ENCODE measurements at regions not wholly inside any gene's neighbourhood (a gene's known extent, or its start where the extent isn't known, plus 50 kb on each side); places are given as distances from the start of the nearest gene placed in this dataset.

GRCh38 chr5:167892352-167893115, 398.9 kb upstream of the WWC1 start:
- Mint-ChIP-seq H3K27ac (ENCODE audit: unreplicated experiment) (no peak overlapping the region), H3K4me1 (ENCODE audit: low read depth) (peaks cover 3% of the 10 kb centered on the region), H3K36me3 (ENCODE audit: low read depth) (no peaks in the 10 kb centered on the region), H3K27me3 (ENCODE audit: low read depth) (peaks cover 8% of the 10 kb centered on the region), H3K4me3 (ENCODE audit: unreplicated experiment) (no peak overlapping the region), H3K9me3 (ENCODE audit: low read depth) (no peaks in the 10 kb centered on the region)
- DNase-seq (ENCODE audit: low spot score), result no peak
- TF ChIP-seq CTCF (IDR thresholded peaks at IDR 0.05), result no peak

- no peaks in the 10 kb centered on the region for H3K9me3 Mint-ChIP-seq (ENCODE audit: low read depth)
- H3K36me3 Mint-ChIP-seq (ENCODE audit: low read depth), result no peaks in the 10 kb centered on the region
- no peak overlapping the region for H3K27ac Mint-ChIP-seq (ENCODE audit: unreplicated experiment)
- no peak for DNase-seq (ENCODE audit: low spot score)
- peaks cover 8% of the 10 kb centered on the region for H3K27me3 Mint-ChIP-seq (ENCODE audit: low read depth)
- H3K4me3 Mint-ChIP-seq (ENCODE audit: unreplicated experiment), result no peak overlapping the region
- H3K4me1 Mint-ChIP-seq (ENCODE audit: low read depth), result peaks cover 3% of the 10 kb centered on the region
- TF ChIP-seq CTCF (IDR thresholded peaks at IDR 0.05), result no peak
These were observed 398.2 kb upstream of the WWC1 start for GRCh38 chr5:167893271-167893670.

- H3K27ac Mint-ChIP-seq (ENCODE audit: unreplicated experiment), result no peak overlapping the region
- DNase-seq (ENCODE audit: low spot score), result no peak
- peaks cover 4% of the 10 kb centered on the region for H3K27me3 Mint-ChIP-seq (ENCODE audit: low read depth)
- peaks cover 3% of the 10 kb centered on the region for H3K36me3 Mint-ChIP-seq (ENCODE audit: low read depth)
- peaks cover 17% of the 10 kb centered on the region for H3K4me1 Mint-ChIP-seq (ENCODE audit: low read depth)
- no peak overlapping the region for H3K4me3 Mint-ChIP-seq (ENCODE audit: unreplicated experiment)
- TF ChIP-seq CTCF (IDR thresholded peaks at IDR 0.05), result no peak
- peaks cover 5% of the 10 kb centered on the region for H3K9me3 Mint-ChIP-seq (ENCODE audit: low read depth)
These were observed 396.6 kb upstream of the WWC1 start for GRCh38 chr5:167894631-167895472.

GRCh38 chr5:167895899-167896659, 395.4 kb upstream of the WWC1 start:
- no peak overlapping the region for H3K27ac Mint-ChIP-seq (ENCODE audit: unreplicated experiment)
- TF ChIP-seq CTCF (IDR thresholded peaks at IDR 0.05), result no peak

GRCh38 chr5:167896814-167897213, 394.6 kb upstream of the WWC1 start:
- H3K4me1 Mint-ChIP-seq (ENCODE audit: low read depth), result peaks cover 23% of the 10 kb centered on the region
- no peak for TF ChIP-seq CTCF (IDR thresholded peaks at IDR 0.05)
- peaks cover 3% of the 10 kb centered on the region for H3K36me3 Mint-ChIP-seq (ENCODE audit: low read depth)
- no peak for DNase-seq (ENCODE audit: low spot score)
- peaks cover 4% of the 10 kb centered on the region for H3K27me3 Mint-ChIP-seq (ENCODE audit: low read depth)
- H3K4me3 Mint-ChIP-seq (ENCODE audit: unreplicated experiment), result no peak overlapping the region
- H3K27ac Mint-ChIP-seq (ENCODE audit: unreplicated experiment), result no peak overlapping the region
- H3K9me3 Mint-ChIP-seq (ENCODE audit: low read depth), result peaks cover 5% of the 10 kb centered on the region

More at GRCh38 chr5:167895899-167896659, 395.4 kb upstream of the WWC1 start:
- peaks cover 4% of the 10 kb centered on the region for H3K27me3 Mint-ChIP-seq (ENCODE audit: low read depth)
- no peak for DNase-seq (ENCODE audit: low spot score)
- H3K36me3 Mint-ChIP-seq (ENCODE audit: low read depth), result peaks cover 3% of the 10 kb centered on the region
- H3K9me3 Mint-ChIP-seq (ENCODE audit: low read depth), result peaks cover 5% of the 10 kb centered on the region
- H3K4me1 Mint-ChIP-seq (ENCODE audit: low read depth), result peaks cover 23% of the 10 kb centered on the region
- H3K4me3 Mint-ChIP-seq (ENCODE audit: unreplicated experiment), result no peak overlapping the region
